HG02973 (cell line): ENCODE measurements at regions not wholly inside any gene's neighbourhood (a gene's known extent, or its start where the extent isn't known, plus 50 kb on each side); places are given as distances from the start of the nearest gene placed in this dataset.

Source experiments
- ATAC-seq: cut with Tn5 transposase; IDR thresholded peaks from one replicate; pipeline ENCODE4 v1.9.1; 2021; ENCODE audit warnings: moderate library complexity; ENCODE audit not compliant: unreplicated experiment

- ATAC-seq: no peak
These were observed 161.9 kb downstream of the HGF start for GRCh38 chr7:81607987-81608386.

GRCh38 chr7:81606078-81606863, 163.6 kb downstream of the HGF start:
- ATAC-seq: no peak

- no peak for ATAC-seq
These were observed 164.4 kb downstream of the HGF start for GRCh38 chr7:81605493-81605892.

- ATAC-seq: no peak
These were observed 165.1 kb downstream of the HGF start for GRCh38 chr7:81604808-81605174.

- ATAC-seq: no peak
These were observed 165.6 kb downstream of the HGF start for GRCh38 chr7:81604075-81604807.

GRCh38 chr7:81600608-81601007, 169.2 kb downstream of the HGF start:
- ATAC-seq: no peak

GRCh38 chr7:81598951-81599350, 170.9 kb downstream of the HGF start:
- no peak for ATAC-seq

GRCh38 chr7:81594767-81595166, 175.1 kb downstream of the HGF start:
- no peak for ATAC-seq

GRCh38 chr7:81590131-81590530, 179.7 kb downstream of the HGF start:
- ATAC-seq: no peak

- ATAC-seq: no peak
These were observed 185.2 kb downstream of the HGF start for GRCh38 chr7:81584667-81585066.

GRCh38 chr7:81583882-81584533, 185.8 kb downstream of the HGF start:
- ATAC-seq: no peak

GRCh38 chr7:81583090-81583489, 186.8 kb downstream of the HGF start:
- ATAC-seq: no peak

- no peak for ATAC-seq
These were observed 192.1 kb downstream of the HGF start for GRCh38 chr7:81577642-81578340.

- ATAC-seq: no peak
These were observed 195.0 kb downstream of the HGF start for GRCh38 chr7:81574723-81575326.

- ATAC-seq: no peak
These were observed 195.9 kb downstream of the HGF start for GRCh38 chr7:81573932-81574331.

GRCh38 chr7:81573128-81573527, 196.7 kb downstream of the HGF start:
- no peak for ATAC-seq

- ATAC-seq: no peak
These were observed 207.3 kb downstream of the HGF start for GRCh38 chr7:81562581-81562980.

- no peak for ATAC-seq
These were observed 209.1 kb downstream of the HGF start for GRCh38 chr7:81560708-81561107.

- no peak for ATAC-seq
These were observed 220.3 kb downstream of the HGF start for GRCh38 chr7:81549484-81550016.

- ATAC-seq: no peak
These were observed 234.9 kb downstream of the HGF start for GRCh38 chr7:81534996-81535395.

- ATAC-seq: no peak
These were observed 235.4 kb downstream of the HGF start for GRCh38 chr7:81534446-81534845.
